DMS53 (cell line): ENCODE measurements at regions not wholly inside any gene's neighbourhood (a gene's known extent, or its start where the extent isn't known, plus 50 kb on each side); places are given as distances from the start of the nearest gene placed in this dataset.
"Not testable (repeated sequence)": the region's sequence is repeated elsewhere in the genome, so short reads cannot be mapped to it uniquely, and the experiment has no call there.

Experiments
- DNase-seq: peaks from one replicate; lab custom pipeline; 2025; lab: John Stamatoyannopoulos, UW

GRCh38 chr7:10282909-10283308, 690.8 kb upstream of the PHF14 start:
- no peak for DNase-seq

GRCh38 chr7:10284001-10284400, 689.7 kb upstream of the PHF14 start:
- no peak for DNase-seq

GRCh38 chr7:10299384-10299783, 674.3 kb upstream of the PHF14 start:
- DNase-seq: no peak

GRCh38 chr7:10300577-10300976, 673.1 kb upstream of the PHF14 start:
- peak; percentile 52 for DNase-seq

GRCh38 chr7:10308276-10308675, 665.4 kb upstream of the PHF14 start:
- no peak for DNase-seq

GRCh38 chr7:10312942-10313341, 660.7 kb upstream of the PHF14 start:
- no peak for DNase-seq

GRCh38 chr7:10315881-10316280, 657.8 kb upstream of the PHF14 start:
- DNase-seq: no peak

GRCh38 chr7:10316488-10316887, 657.2 kb upstream of the PHF14 start:
- DNase-seq: no peak

GRCh38 chr7:10325395-10325794, 648.3 kb upstream of the PHF14 start:
- DNase-seq: no peak

- DNase-seq: no peak
These were observed 630.6 kb upstream of the PHF14 start for GRCh38 chr7:10343108-10343507.

GRCh38 chr7:10346032-10346431, 627.6 kb upstream of the PHF14 start:
- DNase-seq: no peak

GRCh38 chr7:10355816-10356215, 617.9 kb upstream of the PHF14 start:
- DNase-seq: no peak

- no peak for DNase-seq
These were observed 613.6 kb upstream of the PHF14 start for GRCh38 chr7:10360050-10360449.

- DNase-seq: no peak
These were observed 571.9 kb upstream of the PHF14 start for GRCh38 chr7:10401793-10402192.

GRCh38 chr7:10412422-10413019, 561.2 kb upstream of the PHF14 start:
- peak; percentile 78 for DNase-seq

- DNase-seq: peak; percentile 28
These were observed 554.7 kb upstream of the PHF14 start for GRCh38 chr7:10418985-10419384.

- no peak for DNase-seq
These were observed 544.6 kb upstream of the PHF14 start for GRCh38 chr7:10429031-10429430.

- no peak for DNase-seq
These were observed 544.2 kb upstream of the PHF14 start for GRCh38 chr7:10429511-10429910.

- DNase-seq: no peak
These were observed 537.4 kb upstream of the PHF14 start for GRCh38 chr7:10436302-10436701.

- no peak for DNase-seq
These were observed 534.6 kb upstream of the PHF14 start for GRCh38 chr7:10439027-10439426.

- no peak for DNase-seq
These were observed 517.7 kb upstream of the PHF14 start for GRCh38 chr7:10455936-10456335.

- no peak for DNase-seq
These were observed 513.2 kb upstream of the PHF14 start for GRCh38 chr7:10460474-10460873.

- no peak for DNase-seq
These were observed 510.0 kb upstream of the PHF14 start for GRCh38 chr7:10463701-10464100.

- not testable (repeated sequence) for DNase-seq
These were observed 508.1 kb upstream of the PHF14 start for GRCh38 chr7:10465536-10465935.

GRCh38 chr7:10468908-10469307, 504.8 kb upstream of the PHF14 start:
- DNase-seq: no peak
